Trophoblast cell (in vitro differentiated cells and primary cell): ENCODE measurements at regions not wholly inside any gene's neighbourhood (a gene's known extent, or its start where the extent isn't known, plus 50 kb on each side); places are given as distances from the start of the nearest gene placed in this dataset.

ENCODE experiments used
- DNase-seq, 2 donors: peaks; one replicate each; pipeline ENCODE4 v3.0.0-alpha.2; 2016
- H2AFZ ChIP-seq: 2 replicates; pipeline ENCODE4 v1.6.1; 2013; ENCODE audit warnings: low read length, moderate library complexity, mild to moderate bottlenecking; ENCODE audit not compliant: insufficient read depth, poor library complexity
- H2AK5ac ChIP-seq: 2 replicates; pipeline ENCODE4 v1.6.1; 2013; ENCODE audit warnings: mild to moderate bottlenecking, low read length
- H2BK120ac ChIP-seq: 2 replicates; pipeline ENCODE4 v1.6.1; 2013; ENCODE audit warnings: low read length, mild to moderate bottlenecking, moderate library complexity; ENCODE audit not compliant: insufficient read depth, poor library complexity
- H2BK12ac ChIP-seq: 2 replicates; pipeline ENCODE4 v1.6.1; 2013; ENCODE audit warnings: mild to moderate bottlenecking, low read length, moderate library complexity
- H2BK5ac ChIP-seq: 2 replicates; pipeline ENCODE4 v1.6.1; 2013; ENCODE audit warnings: low read length, low read depth, moderate library complexity, mild to moderate bottlenecking; ENCODE audit not compliant: poor library complexity
- H3K14ac ChIP-seq: 2 replicates; pipeline ENCODE4 v1.6.1; 2013; ENCODE audit warnings: mild to moderate bottlenecking, low read length
- H3K18ac ChIP-seq: 2 replicates; pipeline ENCODE4 v1.6.1; 2013; ENCODE audit warnings: mild to moderate bottlenecking, low read length
- H3K23ac ChIP-seq: 2 replicates; pipeline ENCODE4 v1.6.1; 2013; ENCODE audit warnings: low read length
- H3K27ac ChIP-seq: 2 replicates; pipeline ENCODE4 v1.5.1; 2013; ENCODE audit warnings: low read depth, mild to moderate bottlenecking, inconsistent platforms, low read length, moderate library complexity
- H3K27me3 ChIP-seq: 2 replicates; pipeline ENCODE4 v1.6.1; 2013; ENCODE audit warnings: inconsistent platforms, mild to moderate bottlenecking, low read length, moderate library complexity; ENCODE audit not compliant: insufficient read depth
- H3K36me3 ChIP-seq, 2 experiments: 1 replicate in 1 of 2; 2 replicates in 1 of 2; pipeline ENCODE4 v1.6.1; 2013; ENCODE audit warnings: low read length in 2 of 2, mild to moderate bottlenecking in 2 of 2, moderate library complexity in 1 of 2; ENCODE audit not compliant: insufficient read depth in 2 of 2, control insufficient read depth in 1 of 2
- H3K4ac ChIP-seq: 2 replicates; pipeline ENCODE4 v1.6.1; 2013; ENCODE audit warnings: low read depth, mild to moderate bottlenecking, low read length, moderate library complexity
- H3K4me1 ChIP-seq, 2 experiments: 1 replicate in 1 of 2; 2 replicates in 1 of 2; pipeline ENCODE4 v1.6.1; 2013; ENCODE audit warnings: low read length in 2 of 2, mild to moderate bottlenecking in 2 of 2, moderate library complexity in 1 of 2; ENCODE audit not compliant: insufficient read depth in 2 of 2, control insufficient read depth in 1 of 2
- H3K4me2 ChIP-seq: 2 replicates; pipeline ENCODE4 v1.6.1; 2013; ENCODE audit warnings: inconsistent platforms, mild to moderate bottlenecking, low read length, moderate library complexity
- H3K4me3 ChIP-seq: 2 replicates; pipeline ENCODE4 v1.5.1; 2013; ENCODE audit warnings: mild to moderate bottlenecking, low read depth, low read length, inconsistent platforms
- H3K79me1 ChIP-seq: one replicate; pipeline ENCODE4 v1.6.1; 2013; ENCODE audit warnings: low read length
- H3K79me2 ChIP-seq: 2 replicates; pipeline ENCODE4 v1.6.1; 2013; ENCODE audit warnings: low read length, mild to moderate bottlenecking; ENCODE audit not compliant: control insufficient read depth, insufficient read depth, poor library complexity
- H3K9ac ChIP-seq: 2 replicates; pipeline ENCODE4 v1.6.1; 2013; ENCODE audit warnings: mild to moderate bottlenecking, low read length
- H3K9me3 ChIP-seq: 2 replicates; pipeline ENCODE4 v1.6.1; 2013; ENCODE audit warnings: low read depth, mild to moderate bottlenecking, control low read depth, inconsistent platforms, low read length; ENCODE audit not compliant: insufficient read depth
- H4K12ac ChIP-seq: 2 replicates; pipeline ENCODE4 v1.6.1; 2013; ENCODE audit warnings: low read depth, mild to moderate bottlenecking, low read length, moderate library complexity
- H4K8ac ChIP-seq: 2 replicates; pipeline ENCODE4 v1.6.1; 2013; ENCODE audit warnings: low read depth, mild to moderate bottlenecking, low read length, moderate library complexity
- H4K91ac ChIP-seq: one replicate; pipeline ENCODE4 v1.6.1; 2013; ENCODE audit warnings: low read depth, mild to moderate bottlenecking, low read length, moderate library complexity
- WGBS: extraction: QIAGEN DNeasy Blood & Tissue Kit; methylation state at CpG from one replicate; pipeline ENCODE4 v1.1.7; 2013; ENCODE audit warnings: missing lambda C conversion rate; ENCODE audit not compliant: insufficient read length, insufficient coverage; ENCODE audit errors: extremely low coverage; 5-methylcytosine and 5-hydroxymethylcytosine counted together

GRCh38 chr4:46196086-46196485 lies 72.2 kb upstream of the GABRG1 start:
- Histone ChIP-seq H2BK12ac (no peak overlapping the region), H3K27me3 (no peaks in the 10 kb centered on the region), H4K8ac (peak overlapping the region; percentile 38), H3K4me1 (no peaks in the 10 kb centered on the region), H3K9ac (no peak overlapping the region), H2AFZ (no peak overlapping the region), H2AK5ac (no peak overlapping the region), H2BK120ac (no peak overlapping the region), H3K9me3 (no peaks in the 10 kb centered on the region), H4K12ac (no peak overlapping the region), H3K79me1 (no peaks in the 10 kb centered on the region), H3K4ac (no peak overlapping the region), H4K91ac (no peak overlapping the region), H3K18ac (no peak overlapping the region), H3K36me3 (no peaks in the 10 kb centered on the region), H3K27ac (no peak overlapping the region), H3K4me2 (no peak overlapping the region), H3K79me2 (no peaks in the 10 kb centered on the region), H3K23ac (no peak overlapping the region), H3K14ac (no peak overlapping the region), H2BK5ac (no peak overlapping the region), H3K4me3 (no peak overlapping the region)
- WGBS: no CpG with 5 or more reads among the region's 1 CpG
- DNase-seq: no peak

- Histone ChIP-seq H2BK12ac (no peak overlapping the region), H3K23ac (no peak overlapping the region), H3K9me3 (no peaks in the 10 kb centered on the region), H3K4me1 (no peaks in the 10 kb centered on the region), H3K9ac (no peak overlapping the region), H4K12ac (no peak overlapping the region), H3K79me2 (no peaks in the 10 kb centered on the region), H3K4me3 (no peak overlapping the region), H2BK5ac (no peak overlapping the region), H2BK120ac (no peak overlapping the region), H3K36me3 (no peaks in the 10 kb centered on the region), H3K27ac (no peak overlapping the region), H3K18ac (no peak overlapping the region), H3K14ac (no peak overlapping the region), H4K91ac (no peak overlapping the region), H3K4me2 (no peak overlapping the region), H3K79me1 (no peaks in the 10 kb centered on the region), H3K4ac (no peak overlapping the region), H2AFZ (no peak overlapping the region), H4K8ac (no peak overlapping the region), H2AK5ac (no peak overlapping the region), H3K27me3 (no peaks in the 10 kb centered on the region)
- no CpG with 5 or more reads among the region's 3 CpGs for WGBS
- DNase-seq: no peak
These were observed 61.9 kb upstream of the GABRG1 start for GRCh38 chr4:46185766-46186165.

- Histone ChIP-seq H3K27me3 (no peaks in the 10 kb centered on the region), H4K8ac (no peak overlapping the region), H4K91ac (no peak overlapping the region), H3K18ac (no peak overlapping the region), H2BK5ac (no peak overlapping the region), H2BK12ac (no peak overlapping the region), H3K9me3 (peaks cover 11% of the 10 kb centered on the region), H3K4ac (no peak overlapping the region), H3K4me1 (no peaks in the 10 kb centered on the region), H4K12ac (no peak overlapping the region), H3K4me2 (no peak overlapping the region), H3K79me1 (no peaks in the 10 kb centered on the region), H3K23ac (no peak overlapping the region), H3K36me3 (no peaks in the 10 kb centered on the region), H2AFZ (no peak overlapping the region), H3K9ac (no peak overlapping the region), H3K79me2 (no peaks in the 10 kb centered on the region), H3K27ac (no peak overlapping the region), H2BK120ac (no peak overlapping the region), H3K4me3 (no peak overlapping the region), H2AK5ac (no peak overlapping the region), H3K14ac (no peak overlapping the region)
- no peak for DNase-seq
These were observed 55.5 kb upstream of the GABRG1 start for GRCh38 chr4:46179356-46179755.
